SK-N-SH (cell line): ENCODE measurements at regions not wholly inside any gene's neighbourhood (a gene's known extent, or its start where the extent isn't known, plus 50 kb on each side); places are given as distances from the start of the nearest gene placed in this dataset.

Source experiments
- ELF1 ChIP-seq: IDR thresholded peaks from 2 replicates; pipeline ENCODE4 v1.4.0; 2012
- EP300 ChIP-seq, 2 experiments: IDR thresholded peaks; 2 replicates each; pipeline versions ENCODE4 v1.4.0 to v1.6.1; 2012; ENCODE audit warnings: borderline replicate concordance in 1 of 2, low read depth in 1 of 2, low read length in 1 of 2
- JUND ChIP-seq: IDR thresholded peaks from 2 replicates; pipeline ENCODE4 v1.4.0; 2012
- TF ChIP-seq, protein P1 (sequence below): fragments of 200-600 bp; sonication (generic); IDR thresholded peaks from 2 replicates; pipeline ENCODE4 v1.6.1; 2017; ENCODE audit warnings: antibody characterized with exemption, mild to moderate bottlenecking, moderate library complexity
- TF ChIP-seq, protein P2 (sequence below): IDR thresholded peaks from 2 replicates; pipeline ENCODE4 v1.4.0; 2012; ENCODE audit warnings: low read depth

DNA sequence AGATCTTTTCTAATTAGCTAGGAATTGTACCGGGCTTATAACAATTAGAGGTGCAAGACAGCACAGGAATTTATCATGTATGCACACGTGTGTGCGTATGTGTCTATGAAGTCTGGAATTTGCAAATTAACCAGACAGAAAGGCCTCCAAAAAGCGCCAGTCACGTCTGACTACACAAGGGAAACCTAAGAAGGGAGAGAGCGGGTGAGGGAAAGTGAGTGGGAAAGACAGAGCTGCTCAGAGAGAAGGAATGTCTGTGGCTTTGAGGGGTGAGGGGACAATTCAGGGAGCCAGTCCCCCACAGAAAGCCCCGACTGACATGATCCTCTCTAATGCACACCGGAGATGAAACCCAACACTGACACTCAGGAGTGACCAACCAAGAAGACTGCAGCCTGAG lies 197.7 kb upstream of the SH3BP4 start:
- TF ChIP-seq, protein P1, sequence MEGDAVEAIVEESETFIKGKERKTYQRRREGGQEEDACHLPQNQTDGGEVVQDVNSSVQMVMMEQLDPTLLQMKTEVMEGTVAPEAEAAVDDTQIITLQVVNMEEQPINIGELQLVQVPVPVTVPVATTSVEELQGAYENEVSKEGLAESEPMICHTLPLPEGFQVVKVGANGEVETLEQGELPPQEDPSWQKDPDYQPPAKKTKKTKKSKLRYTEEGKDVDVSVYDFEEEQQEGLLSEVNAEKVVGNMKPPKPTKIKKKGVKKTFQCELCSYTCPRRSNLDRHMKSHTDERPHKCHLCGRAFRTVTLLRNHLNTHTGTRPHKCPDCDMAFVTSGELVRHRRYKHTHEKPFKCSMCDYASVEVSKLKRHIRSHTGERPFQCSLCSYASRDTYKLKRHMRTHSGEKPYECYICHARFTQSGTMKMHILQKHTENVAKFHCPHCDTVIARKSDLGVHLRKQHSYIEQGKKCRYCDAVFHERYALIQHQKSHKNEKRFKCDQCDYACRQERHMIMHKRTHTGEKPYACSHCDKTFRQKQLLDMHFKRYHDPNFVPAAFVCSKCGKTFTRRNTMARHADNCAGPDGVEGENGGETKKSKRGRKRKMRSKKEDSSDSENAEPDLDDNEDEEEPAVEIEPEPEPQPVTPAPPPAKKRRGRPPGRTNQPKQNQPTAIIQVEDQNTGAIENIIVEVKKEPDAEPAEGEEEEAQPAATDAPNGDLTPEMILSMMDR, result no peak
- no peak for TF ChIP-seq JUND
- no peak for TF ChIP-seq EP300 (IDR thresholded peaks at IDR 0.05; ENCODE audit: borderline replicate concordance in 1 of 2, low read depth in 1 of 2, low read length in 1 of 2)
- TF ChIP-seq, protein P2, sequence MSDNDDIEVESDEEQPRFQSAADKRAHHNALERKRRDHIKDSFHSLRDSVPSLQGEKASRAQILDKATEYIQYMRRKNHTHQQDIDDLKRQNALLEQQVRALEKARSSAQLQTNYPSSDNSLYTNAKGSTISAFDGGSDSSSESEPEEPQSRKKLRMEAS, result no peak
- no peak for TF ChIP-seq ELF1
